Hematopoietic multipotent progenitor cell treated with erythropoietin and hydrocortisone succinate and interleukin-3 and kit ligand, for 6 days (in vitro differentiated cells): ENCODE measurements at regions not wholly inside any gene's neighbourhood (a gene's known extent, or its start where the extent isn't known, plus 50 kb on each side); places are given as distances from the start of the nearest gene placed in this dataset.
"Not testable (repeated sequence)": the region's sequence is repeated elsewhere in the genome, so short reads cannot be mapped to it uniquely, and the experiment has no call there.

ENCODE experiments used
- DNase-seq: peaks from one replicate; pipeline ENCODE4 v3.0.0-alpha.2; 2015

DNA sequence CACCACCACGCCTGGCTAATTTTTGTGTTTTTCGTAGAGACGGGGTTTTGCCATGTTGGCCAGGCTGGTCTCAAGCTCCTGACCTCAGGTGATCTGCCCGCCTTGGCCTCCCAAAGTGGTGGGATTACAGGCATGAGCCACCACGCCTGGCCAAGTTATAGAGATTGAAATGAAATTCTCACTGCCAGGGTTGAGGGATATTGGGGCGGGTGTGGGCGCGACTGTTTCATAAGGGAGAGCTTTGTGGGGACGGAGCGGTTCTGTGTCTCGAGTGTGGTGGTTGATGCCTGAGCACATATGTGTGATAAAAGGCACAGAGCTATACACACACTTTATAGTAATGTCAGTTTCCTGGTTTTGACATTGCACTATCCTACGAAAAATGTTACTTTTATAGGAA, 361.0 kb upstream of the HS6ST1 start:
- not testable (repeated sequence) for DNase-seq

GRCh38 chr2:128681507-128681906, 362.8 kb upstream of the HS6ST1 start:
- no peak for DNase-seq

- DNase-seq, result no peak
Measured at GRCh38 chr2:128682266-128682665, 363.6 kb upstream of the HS6ST1 start.

DNA sequence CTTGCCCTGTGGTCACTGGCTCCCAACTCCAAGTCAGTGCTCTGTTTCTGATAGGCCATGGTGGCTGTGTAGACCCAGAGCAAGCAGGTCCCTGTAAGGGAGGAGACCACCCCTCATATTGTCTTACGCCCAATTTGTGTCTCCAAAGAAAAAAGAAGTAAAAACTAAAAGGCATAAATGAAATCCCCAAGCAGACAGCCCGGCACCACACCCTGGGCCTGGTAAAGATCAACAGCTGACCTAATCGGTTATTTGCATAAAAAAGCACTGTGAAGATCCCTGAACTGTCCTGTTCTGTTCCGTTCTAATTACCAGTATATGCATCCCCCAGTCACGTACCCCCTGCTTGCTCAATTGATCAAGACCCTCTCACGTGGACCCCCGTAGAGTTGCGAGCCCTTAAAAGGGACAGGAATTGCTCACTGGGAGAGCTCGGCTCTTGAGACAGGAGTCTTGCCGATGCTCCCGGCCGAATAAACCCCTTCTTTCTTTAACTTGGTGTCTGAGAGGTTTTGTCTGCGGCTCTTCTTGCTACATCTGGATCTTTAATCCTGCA, 364.1 kb upstream of the HS6ST1 start:
- DNase-seq, result no peak

- DNase-seq, result no peak
Measured at GRCh38 chr2:128684523-128684922, 365.9 kb upstream of the HS6ST1 start.

DNA sequence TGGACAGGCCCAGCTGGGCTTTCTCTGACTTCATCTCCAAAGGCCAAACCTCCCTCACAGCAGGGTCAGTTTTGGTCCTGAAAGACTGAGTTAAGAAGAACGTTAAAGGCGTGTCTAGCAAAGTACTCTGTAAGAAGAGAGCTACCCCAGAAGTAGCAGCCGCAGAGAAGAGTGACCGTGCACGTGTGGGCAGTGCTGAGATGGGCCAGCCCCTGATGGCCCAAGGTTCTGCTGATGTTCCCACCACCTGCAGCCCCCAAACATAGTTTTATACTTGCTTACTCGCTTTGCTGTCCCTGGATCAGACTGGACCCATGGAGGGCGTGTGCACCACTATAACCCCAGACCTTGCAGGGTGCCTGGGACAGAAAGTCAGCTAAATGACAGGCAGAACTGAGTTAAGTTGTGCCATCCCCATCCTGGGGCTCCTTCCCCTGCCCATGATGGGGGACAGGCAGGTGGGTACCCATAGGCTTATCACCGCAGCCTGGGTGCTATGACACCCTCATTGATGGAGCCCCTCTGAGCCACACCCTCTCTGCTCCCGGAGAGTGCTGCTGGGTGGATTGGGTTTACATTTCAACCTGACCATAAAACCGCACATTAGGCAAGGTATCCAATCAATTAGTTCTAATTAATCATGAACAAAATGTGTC, 367.3 kb upstream of the HS6ST1 start:
- no peak for DNase-seq

- peak; percentile 50 for DNase-seq
Measured at GRCh38 chr2:128686497-128686859, 367.8 kb upstream of the HS6ST1 start.

DNA sequence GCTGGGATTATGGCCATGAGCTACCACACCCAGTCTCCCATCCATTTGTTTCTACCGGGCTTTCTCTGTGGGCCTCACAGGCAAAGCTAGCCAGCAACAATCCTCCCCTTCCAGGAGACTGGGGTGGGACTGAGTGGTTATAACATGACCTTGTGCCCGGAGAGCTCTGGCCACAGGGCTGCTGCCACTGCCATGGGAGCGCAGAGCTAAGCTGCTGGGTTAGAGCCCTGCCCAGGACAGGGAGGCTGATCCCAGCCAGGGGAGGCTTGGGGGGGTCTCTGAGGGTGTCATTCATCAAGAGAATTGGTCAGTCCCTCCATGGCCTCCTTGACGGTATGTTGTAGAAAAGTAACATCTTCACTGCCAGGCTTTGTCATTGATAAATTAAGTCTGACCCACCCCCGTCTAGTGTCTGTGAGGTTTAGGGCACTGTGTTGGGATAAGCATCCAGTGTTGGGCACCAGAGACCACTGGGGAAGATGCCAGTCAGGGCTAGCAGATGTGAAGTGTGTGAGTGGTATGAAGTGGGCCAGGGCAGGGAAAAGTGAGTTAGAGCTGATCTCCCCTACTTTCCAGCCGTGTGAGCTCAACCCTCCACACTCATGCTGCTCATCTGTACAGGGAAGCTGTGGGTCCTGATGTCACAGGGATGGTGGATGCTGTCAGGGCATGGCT, 368.4 kb upstream of the HS6ST1 start:
- DNase-seq, result no peak

DNA sequence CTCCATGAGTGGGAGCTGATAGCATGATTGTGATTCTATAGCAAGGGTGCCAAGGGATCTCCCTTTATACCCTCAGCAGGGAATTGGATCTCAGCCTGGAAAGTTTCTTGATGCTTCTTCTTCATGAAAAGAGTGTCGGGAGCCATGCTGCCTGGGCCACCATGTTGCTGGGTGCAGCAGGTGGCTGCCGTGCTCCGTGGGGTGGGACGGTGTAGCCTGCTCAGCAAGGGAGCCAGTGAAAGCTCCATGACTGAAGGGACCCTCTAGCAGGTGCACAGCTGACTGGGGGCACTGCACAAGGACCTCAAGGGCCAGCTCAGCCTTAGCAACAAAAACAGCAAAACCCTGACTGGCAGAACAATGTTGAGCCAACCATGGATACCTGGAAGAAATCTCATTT, 368.9 kb upstream of the HS6ST1 start:
- no peak for DNase-seq

DNA sequence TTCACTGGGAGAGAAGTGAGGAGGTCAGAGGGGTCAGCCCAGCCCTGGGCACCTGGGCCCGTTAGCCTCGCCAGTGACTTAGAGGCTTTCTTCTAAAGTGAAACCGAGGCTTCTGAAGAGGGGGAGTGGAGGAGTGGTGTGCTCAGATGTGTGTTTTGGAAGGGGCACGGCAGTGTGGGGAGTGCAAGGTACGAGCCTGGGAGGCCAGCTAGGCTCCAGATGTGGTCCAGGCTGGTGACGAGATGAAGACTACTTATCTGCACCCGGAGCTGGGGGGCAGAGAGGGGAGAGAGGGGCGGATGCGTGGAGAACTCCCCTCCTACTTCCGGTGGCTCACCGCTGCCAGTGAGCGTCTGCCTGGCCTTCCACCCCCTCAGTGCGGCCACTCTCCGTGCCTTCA, 371.3 kb upstream of the HS6ST1 start:
- no peak for DNase-seq

GRCh38 chr2:128690431-128690830, 371.8 kb upstream of the HS6ST1 start:
- no peak for DNase-seq

- no peak for DNase-seq
Measured at GRCh38 chr2:128690869-128691268, 372.2 kb upstream of the HS6ST1 start.

- no peak for DNase-seq
Measured at GRCh38 chr2:128691526-128691925, 372.9 kb upstream of the HS6ST1 start.

GRCh38 chr2:128692895-128693742, 374.5 kb upstream of the HS6ST1 start:
- DNase-seq, result no peak

- no peak for DNase-seq
Measured at GRCh38 chr2:128693743-128694029, 375.0 kb upstream of the HS6ST1 start.

GRCh38 chr2:128695646-128696220, 377.1 kb upstream of the HS6ST1 start:
- DNase-seq, result no peak

- DNase-seq, result no peak
Measured at GRCh38 chr2:128696421-128696820, 377.8 kb upstream of the HS6ST1 start.

DNA sequence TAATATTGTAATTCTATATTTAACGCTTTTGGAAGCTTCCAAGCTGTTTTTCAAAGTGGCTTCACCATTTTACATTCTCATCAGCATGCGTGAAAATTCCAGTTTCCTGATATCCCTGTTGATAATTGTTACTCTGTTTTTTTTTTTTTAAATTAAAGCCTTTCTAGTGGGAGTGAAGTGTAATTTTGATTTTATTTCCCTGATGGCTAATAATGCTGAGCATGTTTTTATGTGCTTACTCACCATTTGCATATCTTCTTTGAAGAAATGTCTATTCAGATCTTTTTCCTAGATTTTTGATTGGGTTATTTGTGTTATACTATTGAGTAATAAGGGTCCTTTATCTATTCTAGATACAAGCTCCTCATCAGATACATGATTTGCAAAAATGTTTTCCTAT, 382.8 kb upstream of the HS6ST1 start:
- no peak for DNase-seq

GRCh38 chr2:128702616-128703015, 383.9 kb upstream of the HS6ST1 start:
- DNase-seq, result no peak

DNA sequence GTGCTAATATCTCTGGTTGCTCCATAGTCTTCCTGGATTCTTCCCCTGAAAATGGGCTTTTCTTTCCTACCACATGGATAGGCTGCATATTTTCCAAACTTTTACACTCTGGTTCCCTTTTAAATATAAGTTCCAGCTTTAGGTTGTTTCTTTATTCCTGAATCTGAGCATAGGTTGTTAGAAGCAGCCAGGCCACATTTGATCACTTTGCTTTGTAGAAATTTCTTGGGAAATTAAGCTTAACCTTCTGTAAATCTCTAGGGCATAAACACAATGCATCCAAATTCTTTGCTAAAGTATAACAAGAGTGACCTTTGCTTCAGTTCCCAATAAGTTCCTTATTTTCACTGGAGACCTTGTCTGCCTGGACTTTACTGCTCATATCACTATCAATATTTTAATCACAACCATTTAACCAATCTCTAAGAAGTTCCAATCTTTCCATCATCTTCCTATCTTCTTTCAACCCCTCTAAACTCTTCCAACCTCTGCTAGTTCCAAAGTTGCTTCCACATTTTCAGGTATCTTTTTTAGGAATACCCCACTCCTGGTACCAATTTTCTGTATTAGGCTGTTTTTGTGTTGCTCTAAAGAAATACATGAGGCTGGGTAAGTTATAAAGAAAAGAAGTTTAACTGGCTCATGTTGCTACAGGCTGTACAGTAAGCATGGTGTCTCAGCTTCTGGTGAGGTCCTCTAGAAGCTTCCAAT, 389.6 kb upstream of the HS6ST1 start:
- DNase-seq, result no peak

- no peak for DNase-seq
Measured at GRCh38 chr2:128710242-128710641, 391.6 kb upstream of the HS6ST1 start.

DNA sequence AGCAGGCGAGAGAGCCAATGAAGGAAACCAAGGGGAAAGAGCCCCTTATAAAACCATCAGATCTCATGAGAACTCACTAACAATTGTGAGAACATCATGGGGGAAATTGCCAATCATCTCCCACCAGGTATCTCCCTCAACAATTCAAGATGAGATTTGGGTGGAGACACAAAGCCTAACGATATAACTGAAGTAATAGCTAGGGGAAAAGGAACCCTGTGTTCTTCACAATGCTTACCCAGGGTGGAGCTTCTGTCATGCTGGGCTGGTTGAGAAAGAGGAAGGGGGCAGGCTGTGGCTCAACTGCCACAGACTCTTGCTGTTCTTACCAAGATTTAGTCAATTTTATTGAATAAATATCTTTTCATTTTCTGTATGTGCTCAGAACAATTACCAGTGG, 392.1 kb upstream of the HS6ST1 start:
- peak; percentile 72 for DNase-seq

GRCh38 chr2:128714285-128714684, 395.6 kb upstream of the HS6ST1 start:
- DNase-seq, result peak; percentile 44
